Aorta (tissue), 5 donors: ENCODE measurements at regions not wholly inside any gene's neighbourhood (a gene's known extent, or its start where the extent isn't known, plus 50 kb on each side); places are given as distances from the start of the nearest gene placed in this dataset.
"Not testable (repeated sequence)": the region's sequence is repeated elsewhere in the genome, so short reads cannot be mapped to it uniquely, and the experiment has no call there.

Experiments
- ATAC-seq: fragments of 200-7000 bp; cut with Tn5 transposase; one replicate; pipeline ENCODE4 v1.9.1; 2022; ENCODE audit warnings: moderate library complexity; ENCODE audit not compliant: low FRiP score
- DNase-seq, 2 donors: peaks; one replicate each; pipeline ENCODE4 v3.0.0-alpha.2; 2020
- H3K27ac ChIP-seq, 2 donors: one replicate each; pipeline ENCODE4 v1.5.1; 2013; ENCODE audit warnings: low read length in 2 of 2, mild to moderate bottlenecking in 2 of 2, moderate library complexity in 2 of 2, control low read depth in 1 of 2, inconsistent platforms in 1 of 2, low read depth in 1 of 2
- H3K27me3 ChIP-seq, 2 donors: one replicate each; pipeline ENCODE4 v1.6.1; 2013; ENCODE audit warnings: control low read depth in 1 of 2, low read length in 1 of 2, mild to moderate bottlenecking in 1 of 2, moderate library complexity in 1 of 2; ENCODE audit not compliant: insufficient read depth in 2 of 2, control insufficient read depth in 1 of 2
- H3K36me3 ChIP-seq, 2 donors: one replicate each; pipeline ENCODE4 v1.6.1; 2013; ENCODE audit warnings: control low read depth in 1 of 2, low read length in 1 of 2, mild to moderate bottlenecking in 1 of 2; ENCODE audit not compliant: insufficient read depth in 2 of 2, control insufficient read depth in 1 of 2
- H3K4me1 ChIP-seq, 2 donors: one replicate each; pipeline ENCODE4 v1.6.1; 2013; ENCODE audit warnings: low read length in 2 of 2, control low read depth in 1 of 2, mild to moderate bottlenecking in 1 of 2, moderate library complexity in 1 of 2; ENCODE audit not compliant: insufficient read depth in 2 of 2, control insufficient read depth in 1 of 2
- H3K4me3 ChIP-seq, 2 donors: one replicate each; pipeline ENCODE4 v1.5.1; 2013; ENCODE audit warnings: low read length in 2 of 2, control low read depth in 1 of 2, mild to moderate bottlenecking in 1 of 2
- H3K9me3 ChIP-seq: one replicate; pipeline ENCODE4 v1.6.1; 2013; ENCODE audit warnings: mild to moderate bottlenecking, low read length; ENCODE audit not compliant: control insufficient read depth
- WGBS, 2 donors: extraction: QIAGEN DNeasy Blood & Tissue Kit; methylation state at CpG; one replicate each; pipeline ENCODE4 v1.1.7; 2013; 5-methylcytosine and 5-hydroxymethylcytosine counted together
- intact Hi-C, 2 donors: fragments of 100-400 bp; cut with DNase I; formaldehyde crosslinking; loops; one replicate each; pipeline versions ENCODE4 v1.14.2 to v1.15.0; 2022
- donor health status: healthy with polysubstance abuse.
- donor health status: Bipolar disorder and iron deficiency.
- donor health status: DM: no; HTN: no; CAD: no.
- donor health status: DM: no; HTN: no; CAD: no.
- donor health status: DM: yes; HTN: yes; CAD: no.

- H3K4me3 ChIP-seq = no peak overlapping the region
- intact Hi-C loops = no loop called here
- no peak overlapping the region for H3K27ac ChIP-seq
- DNase-seq (no peak), ATAC-seq (no peak)
- H3K36me3 ChIP-seq = no peaks in the 10 kb centered on the region
- 39 to 80% methylated on average over 2 of the region's 2 CpGs for WGBS, 2 donors
- H3K27me3 ChIP-seq = no peaks in the 10 kb centered on the region
- no peaks in the 10 kb centered on the region for H3K9me3 ChIP-seq
- no peaks in the 10 kb centered on the region for H3K4me1 ChIP-seq
Observed at GRCh38 chrX:125522752-125523151, 203.1 kb downstream of the TEX13C start.

GRCh38 chrX:125532411-125533089, 212.9 kb downstream of the TEX13C start:
- ATAC-seq (no peak), DNase-seq (no peak)
- Histone ChIP-seq H3K4me1 (no peaks in the 10 kb centered on the region), H3K4me3 (no peak overlapping the region), H3K36me3 (no peaks in the 10 kb centered on the region), H3K27ac (no peak overlapping the region), H3K9me3 (no peaks in the 10 kb centered on the region), H3K27me3 (no peaks in the 10 kb centered on the region)
- 57 to 63% methylated on average over 2 of the region's 2 CpGs for WGBS, 2 donors
- intact Hi-C loops = no loop called here

GRCh38 chrX:125533352-125533751, 213.7 kb downstream of the TEX13C start:
- no peaks in the 10 kb centered on the region for H3K9me3 ChIP-seq
- H3K27ac ChIP-seq = no peak overlapping the region
- no peaks in the 10 kb centered on the region for H3K4me1 ChIP-seq
- no peaks in the 10 kb centered on the region for H3K36me3 ChIP-seq
- intact Hi-C loops = no loop called here
- WGBS, 2 donors = 51 to 79% methylated on average over 3 of the region's 3 CpGs
- ATAC-seq = no peak
- DNase-seq = no peak
- no peaks in the 10 kb centered on the region for H3K27me3 ChIP-seq
- no peak overlapping the region for H3K4me3 ChIP-seq

- DNase-seq (no peak), ATAC-seq (no peak)
- no peaks in the 10 kb centered on the region for H3K27me3 ChIP-seq
- WGBS, 2 donors = 77 to 81% methylated on average over 3 of the region's 3 CpGs
- H3K4me3 ChIP-seq = no peak overlapping the region
- H3K36me3 ChIP-seq = no peaks in the 10 kb centered on the region
- no peaks in the 10 kb centered on the region for H3K9me3 ChIP-seq
- H3K27ac ChIP-seq = no peak overlapping the region
- H3K4me1 ChIP-seq = no peaks in the 10 kb centered on the region
- intact Hi-C loops = no loop called here
Observed at GRCh38 chrX:125544031-125544660, 224.5 kb downstream of the TEX13C start.

- DNase-seq = no peak
- Histone ChIP-seq H3K27me3 (no peaks in the 10 kb centered on the region), H3K4me1 (no peaks in the 10 kb centered on the region), H3K4me3 (no peak overlapping the region), H3K9me3 (no peaks in the 10 kb centered on the region), H3K36me3 (no peaks in the 10 kb centered on the region), H3K27ac (no peak overlapping the region)
- intact Hi-C loops = no loop called here
- WGBS, 2 donors = 33 to 59% methylated on average over 2 of the region's 2 CpGs
- no peak for ATAC-seq
Observed at GRCh38 chrX:125544856-125545255, 225.2 kb downstream of the TEX13C start.

- WGBS, 2 donors = 23 to 68% methylated on average over 1 of the region's 1 CpG
- intact Hi-C loops = no loop called here
- Histone ChIP-seq H3K36me3 (no peaks in the 10 kb centered on the region), H3K4me3 (no peak overlapping the region), H3K27ac (no peak overlapping the region), H3K27me3 (no peaks in the 10 kb centered on the region), H3K4me1 (no peaks in the 10 kb centered on the region), H3K9me3 (no peaks in the 10 kb centered on the region)
- no peak for ATAC-seq
- DNase-seq = no peak
Observed at GRCh38 chrX:125577479-125577878, 257.8 kb downstream of the TEX13C start.

GRCh38 chrX:125604448-125604847, 284.8 kb downstream of the TEX13C start:
- Histone ChIP-seq H3K9me3 (no peaks in the 10 kb centered on the region), H3K36me3 (no peaks in the 10 kb centered on the region), H3K27me3 (no peaks in the 10 kb centered on the region), H3K4me1 (no peaks in the 10 kb centered on the region), H3K27ac (no peak overlapping the region), H3K4me3 (no peak overlapping the region)
- DNase-seq (no peak), ATAC-seq (no peak)
- intact Hi-C loops = no loop called here

- WGBS, 2 donors = 68 to 81% methylated on average over 2 of the region's 2 CpGs
- ATAC-seq (no peak), DNase-seq (no peak)
- intact Hi-C loops = no loop called here
- Histone ChIP-seq H3K4me3 (no peak overlapping the region), H3K36me3 (no peaks in the 10 kb centered on the region), H3K27ac (no peak overlapping the region), H3K9me3 (no peaks in the 10 kb centered on the region), H3K27me3 (no peaks in the 10 kb centered on the region), H3K4me1 (no peaks in the 10 kb centered on the region)
Observed at GRCh38 chrX:125605145-125605544, 285.5 kb downstream of the TEX13C start.

GRCh38 chrX:125614591-125615343, 295.1 kb downstream of the TEX13C start:
- H3K27me3 ChIP-seq, DNase-seq, H3K27ac ChIP-seq, H3K9me3 ChIP-seq, intact Hi-C loops, H3K4me1 ChIP-seq, H3K36me3 ChIP-seq, H3K4me3 ChIP-seq, ATAC-seq: not testable (repeated sequence)
- 87 to 92% methylated on average over 17 to 29 of the region's 29 CpGs for WGBS, 2 donors
